DOHH2 (cell line): ENCODE measurements at regions not wholly inside any gene's neighbourhood (a gene's known extent, or its start where the extent isn't known, plus 50 kb on each side); places are given as distances from the start of the nearest gene placed in this dataset.

ENCODE experiments used
- CTCF ChIP-seq: fragments of 200-600 bp; sonication (generic); IDR thresholded peaks from one replicate; pipeline ENCODE4 v1.5.1; 2014; ENCODE audit warnings: antibody characterized with exemption, mild to moderate bottlenecking, low read depth, low read length; ENCODE audit not compliant: poor library complexity, severe bottlenecking
- EZH2phosphoT487 ChIP-seq: fragments of 200-600 bp; sonication (generic); IDR thresholded peaks from 2 replicates; pipeline ENCODE4 v1.6.1; 2017; ENCODE audit warnings: borderline replicate concordance, mild to moderate bottlenecking, antibody characterized with exemption, low read length, moderate library complexity, mixed read lengths

- TF ChIP-seq CTCF (no peak), EZH2phosphoT487 (no peak)
These were observed 79.1 kb upstream of the KCNH7 start for GRCh38 chr2:162917626-162918025.
